H9 (cell line): ENCODE measurements at regions not wholly inside any gene's neighbourhood (a gene's known extent, or its start where the extent isn't known, plus 50 kb on each side); places are given as distances from the start of the nearest gene placed in this dataset.

Experiments used
- DNase-seq: peaks from one replicate; pipeline ENCODE4 v3.0.0-alpha.2; 2017
- H2AFZ ChIP-seq: one replicate; pipeline ENCODE4 v1.6.1; 2013; ENCODE audit warnings: mild to moderate bottlenecking, low read length, control low read depth, moderate library complexity
- H2AK5ac ChIP-seq: 2 replicates; pipeline ENCODE4 v1.6.1; 2013; ENCODE audit warnings: low read length, control low read depth, mixed read lengths; ENCODE audit not compliant: insufficient read length
- H2BK120ac ChIP-seq: one replicate; pipeline ENCODE4 v1.6.1; 2013; ENCODE audit warnings: low read depth, mild to moderate bottlenecking, low read length, control low read depth, inconsistent platforms; ENCODE audit not compliant: poor library complexity, severe bottlenecking
- H2BK12ac ChIP-seq: 2 replicates; pipeline ENCODE4 v1.6.1; 2013; ENCODE audit warnings: low read length, control low read depth, mixed read lengths, low read depth; ENCODE audit not compliant: insufficient read length
- H2BK15ac ChIP-seq: 2 replicates; pipeline ENCODE4 v1.6.1; 2013; ENCODE audit warnings: low read depth, low read length, control low read depth
- H2BK20ac ChIP-seq: one replicate; pipeline ENCODE4 v1.6.1; 2013; ENCODE audit warnings: low read depth, mild to moderate bottlenecking, low read length, control low read depth, inconsistent platforms; ENCODE audit not compliant: poor library complexity, severe bottlenecking
- H2BK5ac ChIP-seq: 2 replicates; pipeline ENCODE4 v1.6.1; 2013; ENCODE audit warnings: low read length, control low read depth, mixed read lengths; ENCODE audit not compliant: insufficient read length
- H3K14ac ChIP-seq: 2 replicates; pipeline ENCODE4 v1.6.1; 2013; ENCODE audit warnings: low read length, control low read depth; ENCODE audit not compliant: insufficient read depth
- H3K18ac ChIP-seq: 2 replicates; pipeline ENCODE4 v1.6.1; 2013; ENCODE audit warnings: low read depth, mild to moderate bottlenecking, mixed read lengths, low read length, control low read depth; ENCODE audit not compliant: insufficient read length
- H3K23ac ChIP-seq: 2 replicates; pipeline ENCODE4 v1.6.1; 2013; ENCODE audit warnings: low read length, control low read depth, mixed read lengths, low read depth; ENCODE audit not compliant: insufficient read length
- H3K23me2 ChIP-seq: 2 replicates; pipeline ENCODE4 v1.6.1; 2013; ENCODE audit warnings: low read depth, mild to moderate bottlenecking, mixed read lengths, low read length, control low read depth; ENCODE audit not compliant: insufficient read length, poor library complexity, severe bottlenecking
- H3K27ac ChIP-seq: 2 replicates; pipeline ENCODE4 v1.5.1; 2013; ENCODE audit warnings: low read length, control low read depth, mixed read lengths, low read depth; ENCODE audit not compliant: insufficient read length
- H3K27me3 ChIP-seq: 2 replicates; pipeline ENCODE4 v1.6.1; 2013; ENCODE audit warnings: low read length, control low read depth, inconsistent platforms; ENCODE audit not compliant: insufficient read depth
- H3K4ac ChIP-seq: 2 replicates; pipeline ENCODE4 v1.6.1; 2013; ENCODE audit warnings: low read depth, mild to moderate bottlenecking, control low read depth, inconsistent platforms, low read length, moderate library complexity
- H3K4me1 ChIP-seq: 2 replicates; pipeline ENCODE4 v1.6.1; 2013; ENCODE audit warnings: low read length, control low read depth, inconsistent platforms; ENCODE audit not compliant: insufficient read depth
- H3K4me2 ChIP-seq: 2 replicates; pipeline ENCODE4 v1.6.1; 2013; ENCODE audit warnings: low read length, control low read depth, mixed read lengths; ENCODE audit not compliant: insufficient read length, insufficient read depth
- H3K56ac ChIP-seq: 2 replicates; pipeline ENCODE4 v1.6.1; 2013; ENCODE audit warnings: low read depth, mild to moderate bottlenecking, mixed read lengths, low read length, control low read depth; ENCODE audit not compliant: insufficient read length
- H3K79me1 ChIP-seq: 2 replicates; pipeline ENCODE4 v1.6.1; 2013; ENCODE audit warnings: low read depth, mild to moderate bottlenecking, moderate library complexity, low read length, control low read depth, inconsistent platforms; ENCODE audit not compliant: insufficient read depth, poor library complexity, severe bottlenecking
- H3K79me2 ChIP-seq: 2 replicates; pipeline ENCODE4 v1.6.1; 2013; ENCODE audit warnings: low read length, control low read depth, inconsistent platforms; ENCODE audit not compliant: insufficient read depth
- H3K9ac ChIP-seq: 2 replicates; pipeline ENCODE4 v1.6.1; 2013; ENCODE audit warnings: low read length, control low read depth, mixed read lengths; ENCODE audit not compliant: insufficient read length; ENCODE audit errors: extremely low read depth
- H3K9me3 ChIP-seq: one replicate; pipeline ENCODE4 v1.6.1; 2013; ENCODE audit warnings: low read depth, low read length, inconsistent platforms; ENCODE audit not compliant: control insufficient read depth
- H3T11ph ChIP-seq: one replicate; pipeline ENCODE4 v1.6.1; 2013; ENCODE audit warnings: mild to moderate bottlenecking, low read length, control low read depth, inconsistent platforms
- H4K20me1 ChIP-seq: one replicate; pipeline ENCODE4 v1.6.1; 2013; ENCODE audit not compliant: control insufficient read depth, insufficient read length, insufficient read depth
- H4K5ac ChIP-seq: 2 replicates; pipeline ENCODE4 v1.6.1; 2013; ENCODE audit warnings: low read depth, mild to moderate bottlenecking, mixed read lengths, low read length, control low read depth; ENCODE audit not compliant: insufficient read length
- H4K8ac ChIP-seq: replicated peaks from 2 replicates; pipeline ENCODE4 v1.6.1; 2013; ENCODE audit warnings: low read length, control low read depth, mixed read lengths, low read depth; ENCODE audit not compliant: insufficient read length
- H4K91ac ChIP-seq: 2 replicates; pipeline ENCODE4 v1.6.1; 2013; ENCODE audit warnings: low read depth, mild to moderate bottlenecking, moderate library complexity, mixed read lengths, low read length, control low read depth; ENCODE audit not compliant: insufficient read length
- H3K27ac Mint-ChIP-seq, 3 experiments: 2 replicates in 2 of 3; 3 replicates in 1 of 3; pipeline ENCODE4 v1.8.0; 2020 to 2021; ENCODE audit warnings: mixed read lengths in 3 of 3, mild to moderate bottlenecking in 1 of 3, moderate library complexity in 1 of 3
- H3K27me3 Mint-ChIP-seq: 2 replicates; pipeline ENCODE4 v1.8.0; 2021; ENCODE audit warnings: low read depth, mild to moderate bottlenecking, moderate library complexity, mixed read lengths
- H3K36me3 Mint-ChIP-seq, 3 experiments: 2 replicates in 2 of 3; 3 replicates in 1 of 3; pipeline ENCODE4 v1.8.0; 2020 to 2021; ENCODE audit warnings: low read depth in 3 of 3, mixed read lengths in 3 of 3; ENCODE audit not compliant: insufficient read depth in 1 of 3
- H3K4me1 Mint-ChIP-seq, 2 experiments: 2 replicates each; pipeline ENCODE4 v1.8.0; 2020; ENCODE audit warnings: mixed read lengths in 2 of 2
- H3K4me3 Mint-ChIP-seq, 2 experiments: 2 replicates in 1 of 2; 3 replicates in 1 of 2; pipeline ENCODE4 v1.8.0; 2020 to 2021; ENCODE audit warnings: mild to moderate bottlenecking in 2 of 2, mixed read lengths in 2 of 2, moderate library complexity in 1 of 2
- H3K9me3 Mint-ChIP-seq, 2 experiments: 2 replicates in 1 of 2; 3 replicates in 1 of 2; pipeline ENCODE4 v1.8.0; 2020; ENCODE audit warnings: mild to moderate bottlenecking in 2 of 2, mixed read lengths in 2 of 2, moderate library complexity in 1 of 2
- WGBS: extraction: QIAGEN DNeasy Blood & Tissue Kit; methylation state at CpG from one replicate; pipeline ENCODE4 v1.1.7; 2013; ENCODE audit warnings: missing lambda C conversion rate, low lambda C conversion rate, mixed read lengths; ENCODE audit not compliant: insufficient read length; ENCODE audit errors: extremely low coverage; 5-methylcytosine and 5-hydroxymethylcytosine counted together
- TF ChIP-seq, protein P1 (sequence below): fragments of 200-600 bp; sonication (generic); conservative IDR thresholded peaks from 3 replicates; pipeline ENCODE4 v1.8.0; 2021; ENCODE audit warnings: antibody characterized with exemption, mild to moderate bottlenecking

GRCh38 chr22:48653929-48654328, 1173.7 kb downstream of the BRD1 start:
- TF ChIP-seq, protein P1, sequence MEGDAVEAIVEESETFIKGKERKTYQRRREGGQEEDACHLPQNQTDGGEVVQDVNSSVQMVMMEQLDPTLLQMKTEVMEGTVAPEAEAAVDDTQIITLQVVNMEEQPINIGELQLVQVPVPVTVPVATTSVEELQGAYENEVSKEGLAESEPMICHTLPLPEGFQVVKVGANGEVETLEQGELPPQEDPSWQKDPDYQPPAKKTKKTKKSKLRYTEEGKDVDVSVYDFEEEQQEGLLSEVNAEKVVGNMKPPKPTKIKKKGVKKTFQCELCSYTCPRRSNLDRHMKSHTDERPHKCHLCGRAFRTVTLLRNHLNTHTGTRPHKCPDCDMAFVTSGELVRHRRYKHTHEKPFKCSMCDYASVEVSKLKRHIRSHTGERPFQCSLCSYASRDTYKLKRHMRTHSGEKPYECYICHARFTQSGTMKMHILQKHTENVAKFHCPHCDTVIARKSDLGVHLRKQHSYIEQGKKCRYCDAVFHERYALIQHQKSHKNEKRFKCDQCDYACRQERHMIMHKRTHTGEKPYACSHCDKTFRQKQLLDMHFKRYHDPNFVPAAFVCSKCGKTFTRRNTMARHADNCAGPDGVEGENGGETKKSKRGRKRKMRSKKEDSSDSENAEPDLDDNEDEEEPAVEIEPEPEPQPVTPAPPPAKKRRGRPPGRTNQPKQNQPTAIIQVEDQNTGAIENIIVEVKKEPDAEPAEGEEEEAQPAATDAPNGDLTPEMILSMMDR, result no peak
- Histone ChIP-seq H3K27me3 (no peaks in the 10 kb centered on the region), H3K79me1 (no peaks in the 10 kb centered on the region), H3K9ac (no peak overlapping the region), H3K9me3 (no peaks in the 10 kb centered on the region), H3K4me2 (no peak overlapping the region), H3K14ac (no peak overlapping the region; the same call in 1 of the 2 replicates), H4K5ac (no peak overlapping the region), H3K79me2 (no peaks in the 10 kb centered on the region), H3T11ph (no peak overlapping the region), H3K27ac (no peak overlapping the region), H2BK5ac (no peak overlapping the region), H2BK12ac (no peak overlapping the region), H2BK120ac (no peak overlapping the region), H3K23ac (no peak overlapping the region), H3K23me2 (no peaks in the 10 kb centered on the region), H2BK20ac (no peak overlapping the region), H3K56ac (no peak overlapping the region), H2AFZ (no peak overlapping the region), H2AK5ac (no peak overlapping the region), H3K4me1 (no peaks in the 10 kb centered on the region), H4K20me1 (no peaks in the 10 kb centered on the region), H3K4ac (no peak overlapping the region), H4K91ac (no peak overlapping the region), H2BK15ac (no peak overlapping the region), H3K18ac (no peak overlapping the region), H4K8ac (no peak overlapping the region)
- WGBS, result no CpG with 5 or more reads among the region's 18 CpGs
- Mint-ChIP-seq H3K27ac (peak overlapping the region in 1 of 3 experiments; percentile 82; a peak in 1 of 7 replicates), H3K4me3 (no peak overlapping the region; a peak in 1 of 5 replicates), H3K36me3 (peaks cover 2 to 13% (median 11%) of the 10 kb centered on the region in 3 experiments; a peak in 6 of 7 replicates), H3K4me1 (0 out of 4 replicates have a peak, but pooled peaks cover 0 to 10% of the 10 kb centered on the region in 2 experiments), H3K27me3 (no peaks in the 10 kb centered on the region), H3K9me3 (peaks cover 0 to 2% of the 10 kb centered on the region in 2 experiments; a peak in 2 of 5 replicates)
- no peak for DNase-seq
